ENCODE measurements at regions not wholly inside any gene's neighbourhood (a gene's known extent, or its start where the extent isn't known, plus 50 kb on each side); places are given as distances from the start of the nearest gene placed in this dataset.

- no peak for TF ChIP-seq EP300 (IDR thresholded peaks at IDR 0.05)
- TF ChIP-seq CTCF (IDR thresholded peaks at IDR 0.05), result no peak
- no peak for TF ChIP-seq POLR2AphosphoS5 (IDR thresholded peaks at IDR 0.05)
- no peak for TF ChIP-seq POLR2A (IDR thresholded peaks at IDR 0.05)
Observed at GRCh38 chr10:1966712-1967376, 229.5 kb upstream of the ADARB2 start.

Data from sigmoid colon (tissue), 4 donors.